IPS-18a (cell line): ENCODE measurements at regions not wholly inside any gene's neighbourhood (a gene's known extent, or its start where the extent isn't known, plus 50 kb on each side); places are given as distances from the start of the nearest gene placed in this dataset.

Experiments
- H3K27ac ChIP-seq: one replicate; pipeline ENCODE4 v1.5.1; 2013; ENCODE audit warnings: low read length
- H3K27me3 ChIP-seq: one replicate; pipeline ENCODE4 v1.6.1; 2013; ENCODE audit warnings: mild to moderate bottlenecking, low read length; ENCODE audit not compliant: control insufficient read depth, insufficient read depth
- H3K36me3 ChIP-seq: one replicate; pipeline ENCODE4 v1.6.1; 2013; ENCODE audit warnings: low read depth, low read length; ENCODE audit not compliant: control insufficient read depth
- H3K4me1 ChIP-seq: one replicate; pipeline ENCODE4 v1.6.1; 2013; ENCODE audit warnings: low read depth, low read length; ENCODE audit not compliant: control insufficient read depth
- H3K4me3 ChIP-seq: one replicate; pipeline ENCODE4 v1.5.1; 2013; ENCODE audit warnings: low read length
- H3K9ac ChIP-seq: one replicate; pipeline ENCODE4 v1.6.1; 2013; ENCODE audit warnings: mild to moderate bottlenecking, low read length, moderate library complexity
- H3K9me3 ChIP-seq: one replicate; pipeline ENCODE4 v1.6.1; 2013; ENCODE audit warnings: low read depth, low read length; ENCODE audit not compliant: control insufficient read depth

DNA sequence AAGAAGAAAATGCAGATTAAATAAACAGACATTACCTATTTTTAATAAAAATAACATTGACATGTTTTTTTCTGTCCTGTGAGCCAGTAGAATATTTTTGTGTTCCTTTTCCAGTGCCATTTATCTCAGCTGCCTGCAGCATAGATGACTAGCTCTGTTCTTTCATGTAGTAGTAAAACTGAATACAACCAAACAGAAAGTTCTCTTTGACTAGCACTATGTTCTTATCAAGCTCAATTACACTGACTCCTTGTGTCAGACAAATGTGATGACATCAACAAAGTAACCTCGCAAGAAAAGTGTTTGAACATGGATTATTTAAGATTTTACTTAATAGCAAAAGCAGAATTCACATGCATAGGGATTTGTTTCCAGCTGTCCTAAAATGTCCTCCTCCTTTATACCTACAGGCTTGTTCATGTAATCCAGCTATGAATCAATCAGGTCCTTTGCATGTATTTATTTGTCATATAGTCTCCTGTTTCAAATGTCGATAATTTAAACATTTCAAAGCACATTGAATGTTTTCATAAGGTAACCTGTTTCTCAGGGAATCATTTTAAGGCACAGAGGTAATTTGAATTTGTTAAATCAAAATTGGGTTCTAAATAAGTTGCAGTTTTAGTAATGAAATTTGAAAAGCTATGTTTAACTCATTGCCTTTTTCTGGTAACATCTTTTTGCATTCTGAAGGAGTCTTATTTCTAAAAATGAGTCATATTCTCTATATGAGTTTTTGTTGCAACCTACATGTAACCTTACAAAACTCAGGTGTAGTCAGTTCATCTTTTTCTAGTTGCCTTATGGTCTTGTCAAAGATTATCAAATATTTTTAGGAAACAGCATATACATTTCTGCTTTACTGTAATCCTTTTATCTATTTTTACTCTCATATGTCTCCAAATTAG, 215.3 kb upstream of the GULP1 start:
- Histone ChIP-seq H3K9ac (no peak overlapping the region), H3K9me3 (no peaks in the 10 kb centered on the region), H3K4me1 (no peaks in the 10 kb centered on the region), H3K27me3 (no peaks in the 10 kb centered on the region), H3K27ac (no peak overlapping the region), H3K4me3 (no peak overlapping the region), H3K36me3 (no peaks in the 10 kb centered on the region)

DNA sequence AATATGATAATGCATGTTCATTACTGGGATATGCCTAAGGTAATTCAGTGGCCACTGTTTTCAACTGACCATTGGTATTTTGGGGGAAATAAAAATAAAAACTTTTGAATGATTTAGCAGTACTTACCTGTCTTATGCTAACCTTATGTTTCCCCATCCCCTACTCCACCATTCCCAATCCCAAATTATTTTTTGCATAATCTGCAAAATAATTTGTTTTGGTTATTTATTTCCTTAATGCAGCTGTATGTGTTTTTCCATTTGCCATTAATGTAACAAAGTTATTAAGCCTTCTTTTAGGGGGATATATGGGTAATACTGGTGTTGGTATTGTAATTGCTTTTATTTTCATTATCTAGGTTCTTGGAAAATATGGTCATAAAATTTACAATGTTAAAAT, 213.9 kb upstream of the GULP1 start:
- H3K9ac ChIP-seq: no peak overlapping the region
- H3K27me3 ChIP-seq: no peaks in the 10 kb centered on the region
- H3K4me3 ChIP-seq: no peak overlapping the region
- H3K9me3 ChIP-seq: no peaks in the 10 kb centered on the region
- no peaks in the 10 kb centered on the region for H3K4me1 ChIP-seq
- no peak overlapping the region for H3K27ac ChIP-seq
- no peaks in the 10 kb centered on the region for H3K36me3 ChIP-seq

DNA sequence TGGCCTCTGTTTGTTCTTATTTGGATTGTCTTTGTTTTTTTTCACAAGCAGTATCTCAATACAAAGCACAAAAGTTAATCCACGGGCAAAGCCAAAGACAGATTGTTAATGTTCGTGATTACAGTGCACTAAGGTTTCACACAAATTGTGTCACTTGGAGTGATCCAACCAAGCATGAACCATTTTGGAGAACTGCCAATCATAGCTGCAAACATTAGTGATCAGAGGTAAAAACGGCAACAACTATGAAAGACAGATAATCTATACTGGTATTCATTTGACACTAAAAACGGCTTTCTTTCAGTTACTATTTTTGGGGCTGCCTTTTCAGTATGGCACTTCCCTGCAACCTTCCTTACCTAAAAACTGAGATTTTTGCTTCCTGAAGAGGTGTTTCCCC, 213.1 kb upstream of the GULP1 start:
- no peak overlapping the region for H3K27ac ChIP-seq
- no peaks in the 10 kb centered on the region for H3K4me1 ChIP-seq
- no peak overlapping the region for H3K9ac ChIP-seq
- no peaks in the 10 kb centered on the region for H3K27me3 ChIP-seq
- no peaks in the 10 kb centered on the region for H3K9me3 ChIP-seq
- no peaks in the 10 kb centered on the region for H3K36me3 ChIP-seq
- no peak overlapping the region for H3K4me3 ChIP-seq

DNA sequence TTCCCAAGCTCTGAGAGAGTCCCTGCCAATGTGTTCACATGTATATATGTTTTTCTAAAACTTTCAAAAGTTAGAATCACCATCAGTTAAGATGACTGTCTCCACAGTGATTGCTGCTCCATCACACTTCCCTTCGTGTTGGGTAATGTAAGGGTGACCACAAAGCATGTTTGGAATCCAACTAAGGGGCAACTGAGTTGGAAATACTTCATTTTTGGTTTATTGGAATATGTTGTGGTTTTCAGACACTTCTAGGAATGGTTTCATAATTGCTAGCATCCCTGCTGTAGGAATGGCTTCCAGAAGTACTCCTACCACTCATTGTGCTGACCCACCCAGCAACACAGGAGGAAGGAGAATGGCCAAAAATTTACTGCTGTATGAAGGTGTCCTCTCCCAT, 212.5 kb upstream of the GULP1 start:
- Histone ChIP-seq H3K27me3 (no peaks in the 10 kb centered on the region), H3K4me1 (no peaks in the 10 kb centered on the region), H3K4me3 (no peak overlapping the region), H3K27ac (no peak overlapping the region), H3K36me3 (no peaks in the 10 kb centered on the region), H3K9ac (no peak overlapping the region), H3K9me3 (no peaks in the 10 kb centered on the region)

DNA sequence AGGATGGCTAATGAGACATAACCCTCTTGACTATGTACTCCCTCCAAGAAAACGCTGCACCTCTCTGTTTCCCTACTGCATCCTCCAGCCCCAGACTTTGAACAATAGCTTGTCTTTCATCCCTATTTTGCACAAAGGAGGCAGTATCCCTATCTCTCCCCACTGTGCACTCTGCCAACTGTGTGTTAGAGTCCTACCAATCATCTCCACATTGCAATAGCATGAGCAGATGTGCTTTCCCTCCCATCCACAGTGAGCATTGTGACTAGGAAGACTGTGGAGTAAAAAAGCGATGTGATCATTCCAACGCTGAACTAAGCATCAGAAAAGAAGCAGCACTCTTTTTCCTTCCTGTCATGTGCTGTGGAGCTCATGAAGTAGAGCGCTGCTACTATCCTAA, 206.3 kb upstream of the GULP1 start:
- H3K9me3 ChIP-seq: no peaks in the 10 kb centered on the region
- H3K27me3 ChIP-seq: no peaks in the 10 kb centered on the region
- H3K4me1 ChIP-seq: no peaks in the 10 kb centered on the region
- no peak overlapping the region for H3K27ac ChIP-seq
- no peaks in the 10 kb centered on the region for H3K36me3 ChIP-seq
- H3K4me3 ChIP-seq: no peak overlapping the region
- H3K9ac ChIP-seq: no peak overlapping the region

DNA sequence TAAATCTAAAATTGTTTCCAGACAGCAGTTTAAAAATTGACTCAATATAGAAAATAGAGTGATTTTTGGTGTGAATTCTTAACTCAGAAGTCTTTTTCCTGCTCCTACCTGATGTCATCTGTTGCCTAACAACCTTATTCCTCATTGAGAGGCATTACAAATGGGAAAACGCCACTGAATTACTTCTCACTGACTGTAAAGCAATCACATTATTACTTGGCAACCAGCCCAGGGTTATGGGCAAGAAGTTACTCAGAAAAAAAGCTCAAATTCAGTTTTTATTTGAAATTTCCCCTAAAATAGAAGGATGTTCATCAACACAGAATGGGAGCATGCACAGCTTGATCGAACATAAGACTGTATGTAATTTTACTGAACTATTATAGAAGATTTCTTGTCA, 201.8 kb upstream of the GULP1 start:
- no peak overlapping the region for H3K4me3 ChIP-seq
- H3K27me3 ChIP-seq: no peaks in the 10 kb centered on the region
- H3K4me1 ChIP-seq: no peaks in the 10 kb centered on the region
- H3K27ac ChIP-seq: no peak overlapping the region
- no peak overlapping the region for H3K9ac ChIP-seq
- H3K36me3 ChIP-seq: no peaks in the 10 kb centered on the region
- no peaks in the 10 kb centered on the region for H3K9me3 ChIP-seq

DNA sequence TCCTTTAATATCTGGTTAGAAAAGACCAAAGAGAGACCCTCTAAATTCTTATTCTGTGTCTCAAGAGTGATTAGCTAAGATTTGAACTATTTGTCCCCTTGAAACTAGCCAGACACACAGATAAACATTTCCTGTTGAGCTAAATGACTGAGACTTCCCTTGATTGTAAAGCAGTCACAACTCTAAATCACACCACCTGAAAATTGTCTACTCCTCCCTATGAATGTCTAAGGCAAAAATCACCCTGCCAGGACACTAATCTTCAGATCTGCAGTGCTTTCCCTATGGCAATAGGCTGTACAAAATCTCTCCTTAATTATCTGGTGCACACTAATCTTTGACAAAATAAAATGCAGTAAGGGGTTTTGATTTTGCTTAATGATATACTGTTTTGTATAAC, 200.5 kb upstream of the GULP1 start:
- H3K9ac ChIP-seq: no peak overlapping the region
- no peaks in the 10 kb centered on the region for H3K36me3 ChIP-seq
- no peaks in the 10 kb centered on the region for H3K27me3 ChIP-seq
- H3K27ac ChIP-seq: no peak overlapping the region
- no peaks in the 10 kb centered on the region for H3K9me3 ChIP-seq
- H3K4me1 ChIP-seq: no peaks in the 10 kb centered on the region
- H3K4me3 ChIP-seq: no peak overlapping the region

DNA sequence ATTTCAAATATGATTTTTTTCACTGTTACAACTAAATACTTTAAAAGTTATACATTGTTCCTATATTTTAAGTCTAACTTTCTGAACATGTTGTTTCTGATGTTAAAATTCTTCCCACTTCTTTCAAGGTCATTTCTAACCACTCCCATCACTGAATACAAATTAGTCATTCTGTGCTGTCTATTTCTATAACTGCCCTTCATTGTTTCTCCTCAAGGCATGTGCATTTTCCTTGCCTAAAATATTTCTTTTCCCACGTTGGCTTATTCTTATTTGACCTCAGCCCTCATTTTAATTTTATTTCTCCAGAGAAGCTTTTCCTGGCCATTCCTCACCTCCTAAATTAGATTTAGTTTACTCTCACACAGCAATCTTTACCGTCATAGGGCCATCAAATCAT, 198.9 kb upstream of the GULP1 start:
- Histone ChIP-seq H3K9ac (no peak overlapping the region), H3K4me3 (no peak overlapping the region), H3K27me3 (no peaks in the 10 kb centered on the region), H3K9me3 (no peaks in the 10 kb centered on the region), H3K4me1 (no peaks in the 10 kb centered on the region), H3K27ac (no peak overlapping the region), H3K36me3 (no peaks in the 10 kb centered on the region)

DNA sequence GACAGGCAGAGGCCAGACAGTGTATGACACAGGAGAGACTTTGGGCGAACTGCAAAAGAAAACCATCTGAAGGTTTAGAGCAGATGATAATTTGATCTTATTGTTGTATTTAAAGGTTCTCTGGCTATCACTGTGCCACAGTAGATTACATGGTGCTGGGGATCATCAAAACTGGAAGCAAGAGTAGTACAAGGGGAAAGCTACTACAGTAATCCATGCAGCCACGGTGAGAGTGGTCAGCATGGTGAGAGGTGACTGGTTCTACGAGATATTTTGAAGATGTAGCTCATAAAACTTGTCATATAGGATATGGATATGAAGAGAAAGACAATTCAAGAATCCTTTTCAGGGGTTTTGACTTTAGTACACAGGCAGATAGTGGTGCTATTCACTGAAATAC, 194.8 kb upstream of the GULP1 start:
- Histone ChIP-seq H3K27me3 (no peaks in the 10 kb centered on the region), H3K4me1 (no peaks in the 10 kb centered on the region), H3K36me3 (no peaks in the 10 kb centered on the region), H3K27ac (no peak overlapping the region), H3K9ac (no peak overlapping the region), H3K4me3 (no peak overlapping the region), H3K9me3 (no peaks in the 10 kb centered on the region)

DNA sequence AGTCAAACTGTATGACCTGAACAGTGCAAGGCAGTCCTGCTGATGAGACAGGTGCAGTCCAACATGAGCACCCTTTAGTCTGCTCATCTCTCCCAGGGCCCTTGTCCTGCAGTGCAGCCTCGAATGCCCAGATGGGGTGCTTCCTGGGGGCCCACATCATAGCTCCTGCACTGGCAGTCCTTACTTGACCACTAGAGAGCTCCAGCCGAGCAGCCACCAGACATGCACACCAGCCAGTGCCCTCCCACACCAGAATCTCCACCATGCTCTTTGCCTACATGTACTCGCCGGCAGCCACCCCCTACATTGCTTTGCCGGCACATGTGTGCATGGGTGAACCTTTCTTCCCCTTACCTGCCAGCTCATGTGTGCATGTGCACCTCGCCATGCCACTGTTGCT, 188.8 kb upstream of the GULP1 start:
- Histone ChIP-seq H3K9me3 (no peaks in the 10 kb centered on the region), H3K27me3 (no peaks in the 10 kb centered on the region), H3K4me3 (no peak overlapping the region), H3K36me3 (no peaks in the 10 kb centered on the region), H3K4me1 (peaks cover 11% of the 10 kb centered on the region), H3K9ac (no peak overlapping the region), H3K27ac (no peak overlapping the region)

DNA sequence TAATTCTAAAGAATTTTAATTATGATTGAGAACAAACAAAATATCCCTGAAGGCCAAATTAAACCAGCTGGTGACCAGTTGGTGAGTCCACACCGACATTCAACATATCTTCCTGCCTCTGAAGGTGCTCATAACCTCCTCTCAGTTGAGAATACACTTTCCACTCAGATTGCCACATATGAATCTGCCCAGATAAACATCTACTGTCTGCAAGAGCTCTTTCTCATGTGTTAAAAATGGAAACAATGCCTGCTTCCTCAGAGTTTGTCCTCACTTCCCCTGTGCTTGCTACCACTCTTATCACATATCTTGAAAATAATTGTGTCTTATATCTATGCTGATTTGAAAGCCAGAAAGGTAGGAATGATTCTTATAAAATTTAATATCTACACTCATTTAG, 177.7 kb upstream of the GULP1 start:
- Histone ChIP-seq H3K4me1 (no peaks in the 10 kb centered on the region), H3K27me3 (no peaks in the 10 kb centered on the region), H3K27ac (no peak overlapping the region), H3K9ac (no peak overlapping the region), H3K36me3 (no peaks in the 10 kb centered on the region), H3K4me3 (no peak overlapping the region), H3K9me3 (no peaks in the 10 kb centered on the region)

DNA sequence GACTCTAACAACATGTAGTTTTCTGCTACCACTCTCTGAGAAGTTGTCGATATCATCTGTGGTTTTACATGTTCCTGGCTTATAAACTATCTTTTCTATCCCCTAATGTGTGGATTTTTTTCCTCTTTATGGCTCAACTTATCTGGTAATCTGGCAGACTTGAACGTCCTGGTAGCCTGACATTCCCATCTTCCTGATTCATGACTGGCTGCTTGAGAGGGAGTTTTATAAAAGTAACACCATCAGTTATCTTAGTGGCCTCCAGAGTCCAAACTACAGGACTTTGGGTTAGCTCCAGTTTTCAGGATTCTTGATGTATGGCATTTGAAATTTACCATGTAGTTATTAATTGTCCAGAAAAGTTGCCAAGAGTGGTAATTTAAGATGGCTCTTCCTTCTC, 174.0 kb upstream of the GULP1 start:
- no peak overlapping the region for H3K4me3 ChIP-seq
- H3K9ac ChIP-seq: no peak overlapping the region
- no peak overlapping the region for H3K27ac ChIP-seq
- H3K4me1 ChIP-seq: no peaks in the 10 kb centered on the region
- H3K27me3 ChIP-seq: no peaks in the 10 kb centered on the region
- no peaks in the 10 kb centered on the region for H3K36me3 ChIP-seq
- H3K9me3 ChIP-seq: no peaks in the 10 kb centered on the region
